Neural progenitor cell (in vitro differentiated cells): ENCODE measurements at regions not wholly inside any gene's neighbourhood (a gene's known extent, or its start where the extent isn't known, plus 50 kb on each side); places are given as distances from the start of the nearest gene placed in this dataset.
A peak's percentile ranks its signal among the peaks of the same experiment; 100 is the strongest.

Experiments
- DNase-seq: peaks from one replicate; pipeline ENCODE4 v3.0.0-alpha.2; 2016; ENCODE audit warnings: low spot score
- H2AFZ ChIP-seq: fragments of 200-600 bp; sonication (generic); replicated peaks from 2 replicates; pipeline ENCODE4 v1.6.1; 2016; ENCODE audit warnings: antibody characterized with exemption
- H3F3A ChIP-seq: fragments of 200-600 bp; sonication (generic); 2 replicates; pipeline ENCODE4 v1.6.1; 2016; ENCODE audit warnings: antibody characterized with exemption, low read depth
- H3K27ac ChIP-seq: fragments of 200-600 bp; sonication (generic); 2 replicates; pipeline ENCODE4 v1.5.1; 2016; ENCODE audit warnings: mild to moderate bottlenecking
- H3K27me3 ChIP-seq: fragments of 200-600 bp; sonication (generic); 2 replicates; pipeline ENCODE4 v1.6.1; 2016; ENCODE audit warnings: mild to moderate bottlenecking, moderate library complexity
- H3K36me3 ChIP-seq: fragments of 200-600 bp; sonication (generic); 2 replicates; pipeline ENCODE4 v1.5.1; 2016
- H3K4me1 ChIP-seq: fragments of 200-600 bp; sonication (generic); 2 replicates; pipeline ENCODE4 v1.6.1; 2016; ENCODE audit warnings: mixed run types
- H3K4me2 ChIP-seq: fragments of 200-600 bp; sonication (generic); 2 replicates; pipeline ENCODE4 v1.6.1; 2016
- H3K4me3 ChIP-seq: fragments of 200-600 bp; sonication (generic); 2 replicates; pipeline ENCODE4 v1.5.1; 2016
- H3K79me2 ChIP-seq: fragments of 200-600 bp; sonication (generic); 2 replicates; pipeline ENCODE4 v1.6.1; 2016; ENCODE audit warnings: low read depth
- H3K9ac ChIP-seq: fragments of 200-600 bp; sonication (generic); 2 replicates; pipeline ENCODE4 v1.6.1; 2016
- H3K9me3 ChIP-seq: fragments of 200-600 bp; sonication (generic); 2 replicates; pipeline ENCODE4 v1.5.1; 2016; ENCODE audit warnings: low read depth
- H4K20me1 ChIP-seq: fragments of 200-600 bp; sonication (generic); 2 replicates; pipeline ENCODE4 v1.6.1; 2016; ENCODE audit warnings: low read depth
- H3K27ac Mint-ChIP-seq: 3 replicates; pipeline ENCODE4 v1.8.0; 2021; ENCODE audit warnings: mixed read lengths
- H3K27me3 Mint-ChIP-seq: 2 replicates; pipeline ENCODE4 v1.8.0; 2022; ENCODE audit warnings: low read depth, mild to moderate bottlenecking, inconsistent platforms, moderate library complexity, mixed read lengths; ENCODE audit not compliant: insufficient read depth
- H3K36me3 Mint-ChIP-seq: 3 replicates; pipeline ENCODE4 v1.8.0; 2021; ENCODE audit warnings: mixed read lengths
- H3K4me1 Mint-ChIP-seq: 3 replicates; pipeline ENCODE4 v1.8.0; 2021; ENCODE audit warnings: mixed read lengths
- H3K4me3 Mint-ChIP-seq: 3 replicates; pipeline ENCODE4 v1.8.0; 2021; ENCODE audit warnings: mild to moderate bottlenecking, moderate library complexity, mixed read lengths
- H3K9me3 Mint-ChIP-seq: 3 replicates; pipeline ENCODE4 v1.8.0; 2020; ENCODE audit warnings: mixed read lengths
- CTCF ChIP-seq: fragments of 200-600 bp; sonication (generic); IDR thresholded peaks from 2 replicates; pipeline ENCODE4 v1.5.1; 2017; ENCODE audit warnings: antibody characterized with exemption, mild to moderate bottlenecking
- EZH2 ChIP-seq: fragments of 200-600 bp; sonication (generic); IDR thresholded peaks from 2 replicates; pipeline ENCODE4 v1.6.1; 2017; ENCODE audit warnings: antibody characterized with exemption, mild to moderate bottlenecking, moderate library complexity
- EZH2phosphoT487 ChIP-seq: fragments of 200-600 bp; sonication (generic); IDR thresholded peaks from 2 replicates; pipeline ENCODE4 v1.6.1; 2017; ENCODE audit warnings: antibody characterized with exemption

GRCh38 chr1:60225486-60225885 is 151.9 kb upstream of the C1orf87 start:
- Histone ChIP-seq H3K27ac (no peak overlapping the region), H3K4me1 (no peaks in the 10 kb centered on the region), H3K36me3 (no peaks in the 10 kb centered on the region), H3K4me3 (no peak overlapping the region), H3K27me3 (no peaks in the 10 kb centered on the region), H3K4me2 (no peak overlapping the region), H3F3A (no peaks in the 10 kb centered on the region), H4K20me1 (no peaks in the 10 kb centered on the region), H2AFZ (no peak overlapping the region), H3K9me3 (no peaks in the 10 kb centered on the region), H3K79me2 (no peaks in the 10 kb centered on the region), H3K9ac (no peak overlapping the region)
- Mint-ChIP-seq H3K4me3 (no peak overlapping the region), H3K27ac (no peak overlapping the region), H3K9me3 (peaks cover 6% of the 10 kb centered on the region), H3K27me3 (peaks cover 2% of the 10 kb centered on the region), H3K36me3 (peaks cover 2% of the 10 kb centered on the region), H3K4me1 (no peaks in the 10 kb centered on the region)
- no peak for DNase-seq
- no peak for TF ChIP-seq EZH2phosphoT487
- TF ChIP-seq CTCF = no peak
- no peak for TF ChIP-seq EZH2

- Histone ChIP-seq H3K4me1 (no peaks in the 10 kb centered on the region), H2AFZ (peak overlapping the region; percentile 12), H3K27ac (no peak overlapping the region), H3K36me3 (no peaks in the 10 kb centered on the region), H3F3A (no peaks in the 10 kb centered on the region), H3K27me3 (no peaks in the 10 kb centered on the region), H3K4me2 (no peak overlapping the region), H4K20me1 (no peaks in the 10 kb centered on the region), H3K9me3 (no peaks in the 10 kb centered on the region), H3K9ac (no peak overlapping the region), H3K4me3 (no peak overlapping the region), H3K79me2 (no peaks in the 10 kb centered on the region)
- peaks cover 6% of the 10 kb centered on the region for H3K9me3 Mint-ChIP-seq
- peaks cover 2% of the 10 kb centered on the region for H3K36me3 Mint-ChIP-seq
- H3K27me3 Mint-ChIP-seq = peaks cover 2% of the 10 kb centered on the region
- H3K27ac Mint-ChIP-seq = no peak overlapping the region
- H3K4me1 Mint-ChIP-seq = no peaks in the 10 kb centered on the region
- TF ChIP-seq CTCF (no peak), EZH2 (no peak), EZH2phosphoT487 (no peak)
- H3K4me3 Mint-ChIP-seq = no peak overlapping the region
- DNase-seq = no peak
Measured at GRCh38 chr1:60224523-60224922, 151.0 kb upstream of the C1orf87 start.

- Histone ChIP-seq H3K27me3 (no peaks in the 10 kb centered on the region), H2AFZ (no peak overlapping the region), H3K4me2 (no peak overlapping the region), H3K9ac (no peak overlapping the region), H3K36me3 (no peaks in the 10 kb centered on the region), H3K4me3 (no peak overlapping the region), H3F3A (no peaks in the 10 kb centered on the region), H3K9me3 (no peaks in the 10 kb centered on the region), H3K4me1 (no peaks in the 10 kb centered on the region), H4K20me1 (no peaks in the 10 kb centered on the region), H3K27ac (no peak overlapping the region), H3K79me2 (no peaks in the 10 kb centered on the region)
- no peak for TF ChIP-seq CTCF
- TF ChIP-seq EZH2phosphoT487 = no peak
- TF ChIP-seq EZH2 = no peak
- Mint-ChIP-seq H3K27me3 (peaks cover 2% of the 10 kb centered on the region), H3K27ac (no peak overlapping the region), H3K36me3 (peaks cover 2% of the 10 kb centered on the region), H3K9me3 (peaks cover 2% of the 10 kb centered on the region), H3K4me3 (no peak overlapping the region), H3K4me1 (no peaks in the 10 kb centered on the region)
- DNase-seq = no peak
Measured at GRCh38 chr1:60223158-60223557, 149.6 kb upstream of the C1orf87 start.
